C4-2B (cell line): ENCODE measurements at regions not wholly inside any gene's neighbourhood (a gene's known extent, or its start where the extent isn't known, plus 50 kb on each side); places are given as distances from the start of the nearest gene placed in this dataset.

ENCODE experiments used
- CTCF ChIP-seq: fragments of 450-650 bp; conservative IDR thresholded peaks from 2 replicates; pipeline ENCODE4 v1.5.1; 2017; ENCODE audit warnings: mild to moderate bottlenecking
- ZFX ChIP-seq: fragments of 450-650 bp; IDR thresholded peaks from 2 replicates; pipeline ENCODE4 v1.6.1; 2017

- TF ChIP-seq CTCF (no peak), ZFX (no peak)
Observed at GRCh38 chr1:30418061-30418938, 305.1 kb downstream of the MATN1 start.
